ENCODE measurements at regions not wholly inside any gene's neighbourhood (a gene's known extent, or its start where the extent isn't known, plus 50 kb on each side); places are given as distances from the start of the nearest gene placed in this dataset.

DNA sequence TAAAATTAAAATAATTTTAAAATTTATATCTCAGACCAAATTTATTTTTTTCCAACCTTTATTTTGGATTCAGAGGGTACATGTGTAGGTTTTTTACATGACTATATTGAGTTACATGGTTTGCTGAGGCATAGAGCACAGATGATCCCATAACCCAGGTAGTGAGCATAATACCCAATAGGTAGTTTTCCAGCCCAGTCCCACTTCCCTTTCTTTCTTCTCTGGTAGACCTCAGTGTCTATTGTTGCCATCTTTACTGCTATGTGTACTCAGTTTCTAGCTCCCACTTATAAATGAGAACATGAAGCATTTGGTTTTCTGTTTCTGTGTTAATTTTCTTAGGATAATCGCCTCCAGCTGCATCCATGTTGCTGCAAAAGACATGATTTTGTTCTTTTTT is 338.1 kb downstream of the EFHB start:
- Histone ChIP-seq H3K9ac (ENCODE audit: low read length) (no peak overlapping the region), H3K4me3 (ENCODE audit: low read length) (no peak overlapping the region), H2AFZ (ENCODE audit: low read depth, low read length) (no peak overlapping the region), H3K9me3 (ENCODE audit: low read length) (no peaks in the 10 kb centered on the region), H4K20me1 (ENCODE audit: insufficient read depth) (no peaks in the 10 kb centered on the region), H3K36me3 (ENCODE audit: insufficient read depth, low read length) (no peaks in the 10 kb centered on the region), H3K27ac (ENCODE audit: low read length) (no peak overlapping the region), H3K27me3 (ENCODE audit: insufficient read depth, low read depth, low read length) (no peaks in the 10 kb centered on the region), H3K9me2 (ENCODE audit: insufficient read depth, low read length) (no peaks in the 10 kb centered on the region), H3F3A (ENCODE audit: insufficient read depth, low read length, poor library complexity, severe bottlenecking) (no peaks in the 10 kb centered on the region), H3K4me2 (ENCODE audit: low read length) (no peak overlapping the region), H3K79me2 (replicated peaks; ENCODE audit: insufficient read depth, low read length) (no peaks in the 10 kb centered on the region)
- TF ChIP-seq RAD21 (conservative IDR thresholded peaks at IDR 0.05) (no peak), POLR2AphosphoS5 (IDR thresholded peaks at IDR 0.05) (no peak), EP300 (conservative IDR thresholded peaks at IDR 0.05; ENCODE audit: poor library complexity, severe bottlenecking) (no peak), MXI1 (conservative IDR thresholded peaks at IDR 0.05; ENCODE audit: poor library complexity, severe bottlenecking) (no peak), SMC3 (conservative IDR thresholded peaks at IDR 0.05; ENCODE audit: poor library complexity) (no peak), TAF1 (IDR thresholded peaks at IDR 0.05; ENCODE audit: low read depth) (no peak), EZH2 (IDR thresholded peaks at IDR 0.05; ENCODE audit: borderline replicate concordance, insufficient read depth, low read length, poor library complexity, severe bottlenecking) (no peak)
- TF ChIP-seq, protein P1, sequence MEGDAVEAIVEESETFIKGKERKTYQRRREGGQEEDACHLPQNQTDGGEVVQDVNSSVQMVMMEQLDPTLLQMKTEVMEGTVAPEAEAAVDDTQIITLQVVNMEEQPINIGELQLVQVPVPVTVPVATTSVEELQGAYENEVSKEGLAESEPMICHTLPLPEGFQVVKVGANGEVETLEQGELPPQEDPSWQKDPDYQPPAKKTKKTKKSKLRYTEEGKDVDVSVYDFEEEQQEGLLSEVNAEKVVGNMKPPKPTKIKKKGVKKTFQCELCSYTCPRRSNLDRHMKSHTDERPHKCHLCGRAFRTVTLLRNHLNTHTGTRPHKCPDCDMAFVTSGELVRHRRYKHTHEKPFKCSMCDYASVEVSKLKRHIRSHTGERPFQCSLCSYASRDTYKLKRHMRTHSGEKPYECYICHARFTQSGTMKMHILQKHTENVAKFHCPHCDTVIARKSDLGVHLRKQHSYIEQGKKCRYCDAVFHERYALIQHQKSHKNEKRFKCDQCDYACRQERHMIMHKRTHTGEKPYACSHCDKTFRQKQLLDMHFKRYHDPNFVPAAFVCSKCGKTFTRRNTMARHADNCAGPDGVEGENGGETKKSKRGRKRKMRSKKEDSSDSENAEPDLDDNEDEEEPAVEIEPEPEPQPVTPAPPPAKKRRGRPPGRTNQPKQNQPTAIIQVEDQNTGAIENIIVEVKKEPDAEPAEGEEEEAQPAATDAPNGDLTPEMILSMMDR (IDR thresholded peaks at IDR 0.05; ENCODE audit: poor library complexity, severe bottlenecking) = no peak
- TF ChIP-seq, protein P2, sequence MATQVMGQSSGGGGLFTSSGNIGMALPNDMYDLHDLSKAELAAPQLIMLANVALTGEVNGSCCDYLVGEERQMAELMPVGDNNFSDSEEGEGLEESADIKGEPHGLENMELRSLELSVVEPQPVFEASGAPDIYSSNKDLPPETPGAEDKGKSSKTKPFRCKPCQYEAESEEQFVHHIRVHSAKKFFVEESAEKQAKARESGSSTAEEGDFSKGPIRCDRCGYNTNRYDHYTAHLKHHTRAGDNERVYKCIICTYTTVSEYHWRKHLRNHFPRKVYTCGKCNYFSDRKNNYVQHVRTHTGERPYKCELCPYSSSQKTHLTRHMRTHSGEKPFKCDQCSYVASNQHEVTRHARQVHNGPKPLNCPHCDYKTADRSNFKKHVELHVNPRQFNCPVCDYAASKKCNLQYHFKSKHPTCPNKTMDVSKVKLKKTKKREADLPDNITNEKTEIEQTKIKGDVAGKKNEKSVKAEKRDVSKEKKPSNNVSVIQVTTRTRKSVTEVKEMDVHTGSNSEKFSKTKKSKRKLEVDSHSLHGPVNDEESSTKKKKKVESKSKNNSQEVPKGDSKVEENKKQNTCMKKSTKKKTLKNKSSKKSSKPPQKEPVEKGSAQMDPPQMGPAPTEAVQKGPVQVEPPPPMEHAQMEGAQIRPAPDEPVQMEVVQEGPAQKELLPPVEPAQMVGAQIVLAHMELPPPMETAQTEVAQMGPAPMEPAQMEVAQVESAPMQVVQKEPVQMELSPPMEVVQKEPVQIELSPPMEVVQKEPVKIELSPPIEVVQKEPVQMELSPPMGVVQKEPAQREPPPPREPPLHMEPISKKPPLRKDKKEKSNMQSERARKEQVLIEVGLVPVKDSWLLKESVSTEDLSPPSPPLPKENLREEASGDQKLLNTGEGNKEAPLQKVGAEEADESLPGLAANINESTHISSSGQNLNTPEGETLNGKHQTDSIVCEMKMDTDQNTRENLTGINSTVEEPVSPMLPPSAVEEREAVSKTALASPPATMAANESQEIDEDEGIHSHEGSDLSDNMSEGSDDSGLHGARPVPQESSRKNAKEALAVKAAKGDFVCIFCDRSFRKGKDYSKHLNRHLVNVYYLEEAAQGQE (IDR thresholded peaks at IDR 0.05; ENCODE audit: borderline replicate concordance) = no peak
